Thyroid gland (tissue), 4 donors: ENCODE measurements at regions not wholly inside any gene's neighbourhood (a gene's known extent, or its start where the extent isn't known, plus 50 kb on each side); places are given as distances from the start of the nearest gene placed in this dataset.

Experiments used
- POLR2A ChIP-seq, 2 donors: fragments of 450-650 bp; IDR thresholded peaks; one replicate each; pipeline ENCODE4 v1.6.1; 2017; ENCODE audit warnings: antibody characterized with exemption in 2 of 2, mild to moderate bottlenecking in 2 of 2, moderate library complexity in 1 of 2
- TF ChIP-seq, protein P1 (sequence below), 6 experiments: fragments of 200-600 bp in 3 of 6; fragments of 450-650 bp in 3 of 6; sonication (generic) in 3 of 6; IDR thresholded peaks; one replicate each; pipeline ENCODE4 v1.5.1; 2016 to 2019; ENCODE audit warnings: antibody characterized with exemption in 6 of 6, mild to moderate bottlenecking in 2 of 6, inconsistent platforms in 1 of 6, moderate library complexity in 1 of 6

DNA sequence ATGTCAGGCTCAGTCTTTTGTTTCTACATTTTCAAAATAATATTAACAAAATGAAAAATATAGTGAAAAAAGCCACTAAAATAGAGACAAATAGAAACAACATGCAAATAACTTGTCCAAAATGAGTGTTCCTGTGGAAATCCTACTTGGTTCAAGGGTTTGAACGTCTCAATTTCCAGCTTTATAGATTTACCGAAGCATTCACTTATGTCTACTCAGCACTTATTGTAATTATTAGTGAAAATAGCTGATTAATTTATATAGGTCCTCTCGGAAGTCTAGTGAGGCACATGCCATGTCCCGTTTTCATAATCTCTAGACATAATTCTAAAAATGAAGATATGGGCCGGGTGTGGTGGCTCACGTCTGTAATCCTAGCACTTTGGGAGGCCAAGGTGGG is 99.9 kb upstream of the NFIB start:
- TF ChIP-seq POLR2A (IDR thresholded peaks at IDR 0.05): no peak
- TF ChIP-seq, protein P1, sequence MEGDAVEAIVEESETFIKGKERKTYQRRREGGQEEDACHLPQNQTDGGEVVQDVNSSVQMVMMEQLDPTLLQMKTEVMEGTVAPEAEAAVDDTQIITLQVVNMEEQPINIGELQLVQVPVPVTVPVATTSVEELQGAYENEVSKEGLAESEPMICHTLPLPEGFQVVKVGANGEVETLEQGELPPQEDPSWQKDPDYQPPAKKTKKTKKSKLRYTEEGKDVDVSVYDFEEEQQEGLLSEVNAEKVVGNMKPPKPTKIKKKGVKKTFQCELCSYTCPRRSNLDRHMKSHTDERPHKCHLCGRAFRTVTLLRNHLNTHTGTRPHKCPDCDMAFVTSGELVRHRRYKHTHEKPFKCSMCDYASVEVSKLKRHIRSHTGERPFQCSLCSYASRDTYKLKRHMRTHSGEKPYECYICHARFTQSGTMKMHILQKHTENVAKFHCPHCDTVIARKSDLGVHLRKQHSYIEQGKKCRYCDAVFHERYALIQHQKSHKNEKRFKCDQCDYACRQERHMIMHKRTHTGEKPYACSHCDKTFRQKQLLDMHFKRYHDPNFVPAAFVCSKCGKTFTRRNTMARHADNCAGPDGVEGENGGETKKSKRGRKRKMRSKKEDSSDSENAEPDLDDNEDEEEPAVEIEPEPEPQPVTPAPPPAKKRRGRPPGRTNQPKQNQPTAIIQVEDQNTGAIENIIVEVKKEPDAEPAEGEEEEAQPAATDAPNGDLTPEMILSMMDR (IDR thresholded peaks at IDR 0.05): no peak
